ENCODE measurements at regions not wholly inside any gene's neighbourhood (a gene's known extent, or its start where the extent isn't known, plus 50 kb on each side); places are given as distances from the start of the nearest gene placed in this dataset.

DNA sequence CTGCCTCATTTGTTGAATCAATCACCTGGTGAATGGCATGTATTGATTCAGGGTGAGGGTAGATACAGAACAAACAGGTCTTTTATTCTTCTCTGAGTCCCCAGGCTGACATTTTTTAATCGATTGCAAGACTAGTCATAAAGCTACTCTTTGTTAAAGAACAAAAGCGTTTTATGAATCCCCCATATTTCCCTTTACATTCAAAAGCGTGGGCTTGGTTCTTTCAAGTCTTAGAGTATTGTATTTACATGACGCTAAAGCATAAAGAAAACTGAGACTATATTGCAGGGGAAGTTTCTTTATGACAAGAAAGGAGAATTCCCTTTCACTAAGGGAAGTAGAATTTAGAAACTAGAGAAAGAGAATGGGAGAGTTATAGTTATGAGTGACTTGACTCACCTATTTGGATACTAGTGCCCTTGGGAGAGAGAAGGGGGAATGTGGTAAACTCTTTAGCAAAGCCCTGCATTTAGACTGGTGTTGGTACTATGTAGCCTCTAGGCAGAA, 69.3 kb upstream of the PDE5A start:
- Histone ChIP-seq H3K4me3 (no peak overlapping the region), H3K27ac (peak overlapping the region in 2 of 4 donors; percentile 26 to 52), H3K9me3 (no peaks in the 10 kb centered on the region), H3K27me3 (no peaks in the 10 kb centered on the region), H3K4me1 (peaks cover 0 to 5% (median 0%) of the 10 kb centered on the region in 3 donors), H3K36me3 (no peaks in the 10 kb centered on the region)
- WGBS, 2 donors = 28 to 42% methylated on average over 4 of the region's 4 CpGs
- FAIRE-seq = no peak
- no peak for TF ChIP-seq CTCF (IDR thresholded peaks at IDR 0.05)
- no peak for DNase-seq
- peak in 3 of 4 donors; percentile 29 to 82 (median 43) for ATAC-seq
- intact Hi-C loops (cut with DNase I) = no loop called here

- peaks cover 0 to 3% (median 0%) of the 10 kb centered on the region in 4 donors for H3K27me3 ChIP-seq
- peaks cover 0 to 5% (median 0%) of the 10 kb centered on the region in 3 donors for H3K4me1 ChIP-seq
- no peak overlapping the region for H3K4me3 ChIP-seq
- ATAC-seq = no peak
- no peaks in the 10 kb centered on the region for H3K9me3 ChIP-seq
- no peak for DNase-seq
- intact Hi-C loops (cut with DNase I) = no loop called here
- FAIRE-seq = no peak
- no peaks in the 10 kb centered on the region for H3K36me3 ChIP-seq
- no peak for TF ChIP-seq CTCF (IDR thresholded peaks at IDR 0.05)
- no peak overlapping the region for H3K27ac ChIP-seq
These were observed 68.4 kb upstream of the PDE5A start for GRCh38 chr4:119696963-119697362.

- H3K9me3 ChIP-seq = no peaks in the 10 kb centered on the region
- FAIRE-seq (no peak), ATAC-seq (no peak), DNase-seq (no peak)
- no peak overlapping the region for H3K4me3 ChIP-seq
- 72 to 74% methylated on average over 2 of the region's 2 CpGs for WGBS, 2 donors
- no peaks in the 10 kb centered on the region for H3K4me1 ChIP-seq
- H3K36me3 ChIP-seq = no peaks in the 10 kb centered on the region
- H3K27ac ChIP-seq = no peak overlapping the region
- no peak for TF ChIP-seq CTCF (IDR thresholded peaks at IDR 0.05)
- intact Hi-C loops (cut with DNase I) = no loop called here
- peaks cover 0 to 3% (median 0%) of the 10 kb centered on the region in 4 donors for H3K27me3 ChIP-seq
These were observed 66.6 kb upstream of the PDE5A start for GRCh38 chr4:119695216-119695615.

GRCh38 chr4:119693126-119693525, 64.5 kb upstream of the PDE5A start:
- ATAC-seq = no peak

More at GRCh38 chr4:119693126-119693525, 64.5 kb upstream of the PDE5A start:
- FAIRE-seq (no peak), DNase-seq (no peak)
- H3K36me3 ChIP-seq = no peaks in the 10 kb centered on the region
- no peaks in the 10 kb centered on the region for H3K4me1 ChIP-seq
- H3K27ac ChIP-seq = no peak overlapping the region
- intact Hi-C loops (cut with DNase I) = no loop called here
- H3K4me3 ChIP-seq = no peak overlapping the region
- peaks cover 0 to 3% (median 0%) of the 10 kb centered on the region in 4 donors for H3K27me3 ChIP-seq
- no peak for TF ChIP-seq CTCF (IDR thresholded peaks at IDR 0.05)
- H3K9me3 ChIP-seq = no peaks in the 10 kb centered on the region
